GM19351 (cell line): ENCODE measurements at regions not wholly inside any gene's neighbourhood (a gene's known extent, or its start where the extent isn't known, plus 50 kb on each side); places are given as distances from the start of the nearest gene placed in this dataset.
"Not testable (repeated sequence)": the region's sequence is repeated elsewhere in the genome, so short reads cannot be mapped to it uniquely, and the experiment has no call there.

Experiments
- ATAC-seq: cut with Tn5 transposase; IDR thresholded peaks from one replicate; pipeline ENCODE4 v1.9.1; 2021; ENCODE audit warnings: mild to moderate bottlenecking, moderate library complexity; ENCODE audit not compliant: unreplicated experiment

DNA sequence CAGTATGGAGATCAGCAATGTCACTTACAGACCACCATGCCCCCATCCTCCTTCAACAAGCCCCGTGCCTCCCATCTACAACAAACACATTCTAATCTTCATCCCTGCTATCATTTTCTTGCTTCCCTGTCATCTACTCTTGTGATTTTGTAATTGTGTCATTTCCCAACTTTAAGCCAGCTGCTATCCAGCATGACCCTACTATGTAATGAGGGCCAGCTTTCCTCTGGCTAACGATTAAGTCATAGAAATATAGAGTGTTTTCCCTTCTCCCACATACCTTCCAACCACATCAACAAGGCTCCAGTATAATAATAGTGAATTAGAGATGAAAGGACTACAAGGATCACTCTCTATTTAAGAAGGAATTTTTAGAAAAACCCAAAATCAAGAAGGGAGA lies 607.0 kb downstream of the TENT5A start:
- no peak for ATAC-seq

DNA sequence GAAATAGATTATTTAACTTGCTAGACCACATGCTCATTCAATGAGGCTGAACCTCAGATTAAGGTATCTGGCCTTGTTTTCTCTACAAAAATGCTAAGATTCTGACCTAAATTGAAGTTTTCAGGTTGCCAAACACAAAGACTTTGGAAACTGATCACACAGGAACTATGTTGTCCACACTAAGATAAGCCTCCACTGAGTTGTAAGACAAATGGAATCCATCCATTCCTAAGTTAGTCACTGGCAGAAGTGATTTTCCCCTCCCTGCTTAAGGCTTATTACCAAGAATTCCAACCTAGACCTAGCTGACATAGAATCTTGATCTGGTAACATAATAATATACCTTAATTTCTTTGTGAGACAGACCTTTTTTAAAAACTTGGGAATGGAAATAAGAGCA lies 608.1 kb downstream of the TENT5A start:
- no peak for ATAC-seq

DNA sequence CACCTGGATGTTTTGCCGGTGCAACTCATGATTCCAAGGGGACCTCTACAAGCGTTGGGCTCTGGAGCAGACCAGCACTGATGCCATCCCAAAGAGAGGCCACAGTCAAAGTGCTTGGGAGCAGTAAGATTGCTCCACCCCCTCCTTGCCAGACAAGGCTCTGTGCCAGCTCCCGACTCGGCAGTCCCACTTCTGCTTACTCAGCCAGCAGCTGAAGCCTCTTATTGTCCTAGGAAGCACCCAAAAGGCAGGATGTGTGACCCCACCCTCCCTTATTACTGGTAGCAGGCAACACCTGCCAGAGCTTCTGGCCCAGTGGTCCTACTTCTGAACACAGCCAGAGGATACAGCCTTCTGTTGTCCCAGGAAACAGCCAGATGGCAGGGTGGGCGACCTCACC lies 614.2 kb downstream of the TENT5A start:
- ATAC-seq: no peak

DNA sequence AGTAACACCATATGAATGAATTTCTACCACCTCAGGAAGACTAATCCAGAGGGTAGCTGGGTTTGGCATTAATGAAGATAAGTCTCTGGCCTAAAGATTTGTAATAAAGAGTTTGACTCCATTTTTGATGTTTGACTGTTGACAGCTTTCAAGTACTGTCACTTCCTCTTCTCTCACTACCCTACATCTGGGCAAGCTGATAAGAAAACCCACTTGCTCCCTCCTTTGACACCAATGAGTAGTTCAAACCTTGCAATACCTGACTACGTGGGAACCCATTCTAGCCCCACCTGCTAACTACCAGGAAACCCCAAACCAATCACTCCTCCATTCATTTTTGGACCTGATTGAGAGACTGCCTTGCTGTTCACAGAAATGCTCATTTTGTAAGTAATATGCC lies 621.5 kb downstream of the TENT5A start:
- ATAC-seq: no peak

DNA sequence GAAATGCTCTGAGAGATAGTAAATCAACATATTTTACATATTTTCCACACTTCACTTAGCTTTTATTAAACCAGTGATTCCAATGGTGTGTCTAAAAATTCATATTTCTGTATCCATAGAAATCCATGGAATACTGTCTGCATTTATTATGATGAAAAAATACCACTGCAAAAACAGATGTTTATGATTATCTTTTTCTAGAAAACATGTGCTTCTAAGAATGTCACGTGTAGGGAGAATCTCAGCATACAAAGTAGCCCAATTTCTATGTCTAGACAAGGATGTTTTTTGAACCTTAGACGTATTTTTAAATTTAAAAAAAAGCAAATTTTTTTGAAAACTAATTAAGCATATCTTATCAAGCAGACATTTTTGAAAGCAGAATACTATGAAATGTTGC lies 622.4 kb downstream of the TENT5A start:
- ATAC-seq: no peak

DNA sequence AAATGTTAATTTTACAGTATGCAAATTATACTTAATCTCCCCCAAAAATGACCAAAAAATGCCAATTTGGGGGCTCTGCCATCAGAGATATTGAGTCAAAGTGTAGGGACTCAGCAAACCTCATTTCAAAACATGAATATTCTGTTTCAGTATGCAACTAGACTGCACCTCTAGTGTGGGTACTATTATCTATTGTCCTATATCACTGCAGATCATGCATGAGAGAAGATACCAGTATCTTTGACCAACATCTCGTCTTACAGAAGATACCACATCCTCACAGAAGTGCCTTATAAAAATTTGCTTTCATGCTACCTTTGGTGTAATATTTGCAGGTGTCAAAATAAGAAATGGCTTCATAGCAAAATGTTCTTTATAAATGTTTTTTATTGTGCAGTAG lies 623.8 kb downstream of the TENT5A start:
- ATAC-seq: no peak

DNA sequence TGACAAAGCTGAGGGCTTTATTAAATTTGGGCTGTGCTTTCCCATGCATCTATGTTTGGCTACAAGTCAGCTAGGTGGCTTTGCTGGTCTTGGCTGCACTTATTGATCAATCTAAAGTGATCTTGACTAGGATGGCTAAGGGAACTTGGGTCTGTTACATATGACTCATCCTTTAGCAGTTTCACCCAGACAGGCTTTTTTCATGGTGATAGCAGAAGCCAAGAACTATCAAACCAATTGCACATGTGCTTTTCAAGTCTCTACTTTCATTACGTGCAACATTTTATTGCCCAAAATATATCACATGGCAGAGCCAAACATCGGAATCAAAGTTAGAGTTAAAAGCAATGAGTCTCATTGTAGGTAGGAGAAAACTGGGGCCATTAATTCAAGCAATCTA lies 626.3 kb downstream of the TENT5A start:
- no peak for ATAC-seq

DNA sequence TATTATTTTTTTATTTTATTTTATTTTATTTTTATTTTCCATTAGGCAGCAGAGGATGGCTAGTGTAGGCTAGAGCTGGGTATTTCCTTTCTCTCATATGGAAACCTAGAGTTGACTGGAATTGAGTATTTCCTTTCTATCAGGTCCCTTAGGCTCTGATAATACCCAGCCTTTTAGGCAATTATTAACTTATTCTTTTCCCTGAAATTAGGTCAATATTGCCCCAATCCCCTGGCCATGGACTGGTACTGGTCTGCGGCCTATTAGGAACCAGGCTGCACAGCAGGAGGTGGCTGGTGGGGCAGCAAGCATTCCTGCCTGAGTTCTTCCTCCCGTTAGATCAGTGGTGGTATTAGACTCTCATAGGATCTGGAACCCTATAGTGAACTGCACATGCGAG lies 632.2 kb downstream of the TENT5A start:
- no peak for ATAC-seq

DNA sequence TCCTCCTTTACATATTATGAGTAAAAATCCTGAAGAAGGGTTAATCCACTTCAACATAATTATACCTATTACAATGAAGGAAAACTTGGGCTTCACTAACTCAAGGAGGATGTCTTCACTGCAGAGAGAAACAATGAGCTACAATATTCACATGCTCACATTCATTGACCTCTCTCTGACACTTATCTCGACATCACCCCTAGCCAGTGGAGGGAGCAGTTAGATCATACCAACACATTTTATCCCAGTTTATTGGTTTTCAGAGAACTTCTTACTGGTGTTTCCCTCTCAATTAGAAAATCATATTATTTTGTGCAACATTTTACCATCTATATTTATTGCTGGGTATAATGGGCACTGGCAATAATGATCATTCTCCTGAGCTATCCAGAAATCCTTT lies 646.5 kb downstream of the TENT5A start:
- ATAC-seq: no peak

DNA sequence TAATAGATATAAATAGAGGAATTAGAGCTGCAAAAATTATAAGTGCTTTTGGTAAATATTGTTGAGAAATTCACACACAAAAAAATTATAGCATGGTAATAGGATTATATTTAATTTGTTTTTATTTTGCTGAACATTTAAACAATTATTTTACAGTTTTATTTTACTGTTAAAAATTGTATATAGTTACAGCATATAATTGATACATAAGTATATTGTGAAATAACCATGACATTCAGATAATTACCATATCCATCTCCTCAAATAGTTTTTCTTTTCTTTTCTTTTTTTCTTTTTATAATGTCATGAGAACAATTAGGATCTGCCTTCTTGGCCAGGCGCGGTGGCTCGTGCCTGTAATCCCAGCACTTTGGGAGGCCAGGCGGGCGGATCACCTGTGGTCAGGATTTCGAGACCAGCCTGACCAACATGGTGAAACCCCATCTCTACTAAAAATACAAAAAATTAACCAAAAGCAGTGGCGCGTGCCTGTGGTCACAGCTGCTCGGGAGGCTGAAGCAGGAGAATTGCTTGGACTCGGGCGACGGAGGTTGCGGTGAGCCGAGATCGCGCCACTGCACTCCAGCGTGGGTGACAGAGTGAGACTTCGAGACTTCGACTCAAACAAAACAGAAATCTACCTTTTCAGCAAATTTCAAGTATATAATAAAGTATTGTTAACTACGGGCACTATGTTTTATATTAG lies 654.2 kb downstream of the TENT5A start:
- ATAC-seq: no peak

DNA sequence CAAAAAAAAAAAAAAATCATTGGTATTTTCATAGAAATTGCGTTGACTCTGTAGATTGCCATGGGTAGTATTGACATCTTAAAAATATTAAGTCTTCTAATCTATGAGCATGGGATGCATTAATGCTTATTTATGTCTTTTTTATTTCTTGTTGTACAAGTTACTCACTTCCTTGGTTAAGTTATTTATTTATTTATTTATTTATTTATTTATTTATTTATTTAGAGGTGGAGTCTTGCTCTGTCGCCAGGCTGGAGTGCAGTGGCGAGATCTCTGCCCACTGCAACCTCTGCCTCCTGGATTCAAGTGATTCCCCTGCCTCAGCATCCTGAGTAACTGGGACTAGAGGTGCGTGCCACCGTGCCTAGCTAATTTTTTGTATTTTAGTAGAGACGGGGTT lies 656.0 kb downstream of the TENT5A start:
- not testable (repeated sequence) for ATAC-seq

DNA sequence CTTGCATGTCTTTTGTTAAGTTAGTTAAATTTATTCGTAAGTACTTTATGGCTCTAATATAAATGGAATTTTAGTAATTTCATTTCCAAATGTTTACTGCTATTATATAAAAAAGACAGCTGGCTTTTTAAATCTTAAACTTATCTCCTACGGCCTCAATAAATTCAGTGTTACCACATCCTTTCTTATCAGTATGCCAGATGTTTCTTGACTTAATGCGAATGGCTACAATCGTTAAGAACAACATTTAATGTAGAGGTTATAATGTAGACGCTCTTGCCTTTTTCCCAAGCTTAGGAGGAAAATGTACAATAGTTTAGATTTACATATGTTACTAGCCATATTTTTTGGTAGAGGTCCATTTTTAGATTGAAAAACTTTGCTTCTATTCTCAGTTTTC lies 659.4 kb downstream of the TENT5A start:
- ATAC-seq: no peak

DNA sequence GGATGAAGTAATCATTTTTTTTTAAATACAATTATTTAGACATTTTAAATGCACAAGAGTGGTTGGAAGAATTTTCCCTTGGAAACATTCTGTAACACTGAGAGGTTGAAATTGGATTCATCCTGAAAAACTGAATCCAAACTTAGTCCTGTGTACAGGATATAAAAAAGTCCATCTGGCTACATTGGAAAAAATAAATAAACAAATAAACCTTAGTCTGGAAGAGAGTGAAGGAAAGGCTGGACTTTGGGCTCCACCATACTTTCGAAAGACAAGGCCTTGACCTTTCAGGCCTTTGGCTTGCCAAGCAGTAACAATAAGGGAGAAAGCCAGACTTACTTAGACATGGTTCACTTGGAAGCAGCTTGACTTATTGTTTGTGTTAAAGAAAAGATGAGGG lies 664.3 kb downstream of the TENT5A start:
- no peak for ATAC-seq

DNA sequence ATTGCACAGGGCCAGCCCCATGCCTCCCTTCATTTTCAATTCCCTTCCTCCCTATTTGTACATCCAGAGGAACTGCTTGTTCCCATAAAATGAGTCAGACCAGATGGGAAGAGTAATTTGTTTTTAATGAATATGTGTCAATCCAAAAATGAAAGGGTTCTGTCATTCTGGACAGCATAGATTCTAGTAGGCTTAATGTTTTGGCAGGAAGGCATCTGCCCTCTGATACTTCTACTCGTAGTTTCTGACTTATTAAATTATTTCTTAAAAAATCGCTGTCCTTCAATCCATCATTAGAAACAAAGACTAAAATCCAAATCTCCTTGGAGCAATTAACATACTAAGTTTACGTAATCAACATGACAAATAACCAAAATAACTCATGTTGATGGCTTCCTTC lies 665.5 kb downstream of the TENT5A start:
- no peak for ATAC-seq

DNA sequence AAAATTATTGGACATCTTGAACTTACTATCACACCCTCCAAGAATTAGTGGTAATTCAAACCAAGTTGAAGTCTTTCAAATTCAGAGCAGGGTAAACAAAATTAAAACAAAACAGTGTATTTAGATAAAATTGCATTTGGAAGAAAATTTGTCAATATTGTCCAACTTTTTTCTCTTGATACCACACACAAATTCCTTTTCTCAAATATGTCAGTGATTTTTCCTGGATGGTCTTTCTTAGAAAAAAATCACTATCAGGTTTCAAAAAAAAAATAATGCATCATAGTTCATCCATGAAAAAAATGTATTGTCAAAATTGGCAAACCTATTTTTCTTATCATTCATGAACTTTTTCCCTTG lies 667.1 kb downstream of the TENT5A start:
- ATAC-seq: no peak

DNA sequence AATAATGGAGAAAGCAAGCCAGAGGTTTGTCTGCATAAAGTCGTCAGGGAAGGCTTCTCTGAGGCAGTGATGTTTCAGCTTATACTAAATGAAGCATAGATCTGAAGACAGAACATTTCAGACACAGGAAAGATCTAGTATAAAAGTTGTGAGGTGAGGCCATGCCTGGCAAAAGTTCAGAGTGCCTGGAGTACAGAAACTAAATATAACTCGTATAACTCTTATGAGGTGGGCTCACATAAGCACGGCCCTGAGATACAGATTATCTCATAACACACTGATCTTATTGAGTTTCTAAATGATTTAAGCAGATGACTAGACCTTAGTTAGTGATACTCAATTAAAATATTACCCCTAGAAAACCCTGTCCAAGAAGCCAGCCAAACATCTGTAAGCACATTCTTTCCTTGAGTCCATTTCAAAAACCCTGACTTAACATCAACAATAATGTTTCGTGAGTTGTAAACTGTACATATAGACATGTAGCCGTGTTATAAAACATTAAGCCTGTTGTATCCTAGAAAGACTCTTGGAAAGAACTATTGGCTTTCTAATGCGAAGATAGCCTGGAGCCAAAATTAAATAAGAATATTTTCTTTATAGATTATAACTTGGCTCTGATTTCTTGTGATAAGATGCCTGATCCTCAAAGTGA lies 667.6 kb downstream of the TENT5A start:
- no peak for ATAC-seq

DNA sequence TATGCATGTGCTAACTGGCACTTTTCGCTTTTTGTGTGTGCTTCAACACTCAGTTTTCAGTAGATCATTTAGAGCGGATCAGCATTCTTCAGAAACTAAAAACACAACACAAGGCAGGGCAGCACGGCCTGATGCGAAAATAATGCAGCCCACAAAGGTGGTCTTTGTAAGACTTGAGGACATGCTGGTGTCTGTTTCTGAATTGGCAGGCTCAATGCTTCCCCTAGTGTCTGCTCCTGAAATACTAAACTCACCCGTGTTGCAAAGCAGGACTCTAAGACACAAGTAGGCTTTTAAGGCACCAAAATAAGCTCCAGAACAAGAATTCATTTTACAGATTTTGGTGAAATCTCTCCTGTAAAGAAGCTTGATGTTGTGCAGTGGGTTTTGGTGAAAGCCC lies 676.5 kb downstream of the TENT5A start:
- no peak for ATAC-seq

DNA sequence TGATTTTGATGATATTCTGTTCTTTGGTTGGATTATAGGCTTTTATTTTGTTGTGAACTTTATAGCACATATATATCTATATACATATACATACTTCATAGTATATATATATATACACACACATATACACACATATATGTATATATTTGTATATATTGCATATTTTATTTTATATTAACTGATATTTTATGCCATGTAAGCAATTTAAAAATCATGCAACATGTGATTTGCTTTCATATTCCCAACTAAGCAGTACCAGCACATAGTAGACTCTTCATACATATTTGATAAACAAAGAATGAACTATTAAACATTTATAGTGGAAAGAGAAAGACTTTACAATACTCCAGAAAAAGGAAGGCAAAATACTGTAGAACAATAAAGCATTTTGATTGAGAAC lies 679.2 kb downstream of the TENT5A start:
- no peak for ATAC-seq

DNA sequence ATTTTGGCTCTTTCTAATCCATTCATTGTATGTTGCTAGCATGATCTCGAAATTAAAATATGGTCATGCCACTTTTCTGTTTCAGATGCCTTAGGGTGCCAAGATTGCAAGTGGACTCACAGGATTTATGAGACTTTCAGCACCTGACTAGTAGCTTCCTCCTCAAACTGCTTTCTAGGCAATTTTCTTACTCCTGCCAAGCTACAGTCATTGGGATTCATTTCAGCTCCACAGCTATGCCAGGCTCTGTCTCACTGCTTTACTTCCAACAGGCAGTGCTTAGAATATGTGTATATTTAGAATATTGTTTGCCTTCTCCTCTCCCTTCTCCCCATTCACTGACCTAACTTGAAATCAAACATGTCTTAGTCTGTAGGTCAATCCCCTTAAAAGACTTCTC lies 681.4 kb downstream of the TENT5A start:
- ATAC-seq: no peak

DNA sequence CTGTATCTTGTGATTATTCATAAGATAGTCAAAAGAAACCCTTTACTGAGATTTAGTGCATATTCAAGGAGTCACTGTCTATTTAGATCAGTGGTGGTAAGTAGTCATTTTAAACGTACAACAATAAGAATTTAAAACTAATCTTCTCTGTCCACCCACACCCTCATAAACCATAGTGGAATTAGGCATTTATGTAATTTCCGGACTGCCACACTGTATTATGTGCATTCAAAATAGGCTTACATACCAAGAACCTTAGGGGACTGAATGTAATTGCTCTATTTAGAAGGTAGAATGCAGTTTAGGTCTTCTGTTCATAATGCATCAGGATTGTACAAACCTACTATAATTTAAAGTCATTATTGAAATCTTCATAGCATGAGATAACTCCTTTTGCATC lies 685.4 kb downstream of the TENT5A start:
- ATAC-seq: no peak

DNA sequence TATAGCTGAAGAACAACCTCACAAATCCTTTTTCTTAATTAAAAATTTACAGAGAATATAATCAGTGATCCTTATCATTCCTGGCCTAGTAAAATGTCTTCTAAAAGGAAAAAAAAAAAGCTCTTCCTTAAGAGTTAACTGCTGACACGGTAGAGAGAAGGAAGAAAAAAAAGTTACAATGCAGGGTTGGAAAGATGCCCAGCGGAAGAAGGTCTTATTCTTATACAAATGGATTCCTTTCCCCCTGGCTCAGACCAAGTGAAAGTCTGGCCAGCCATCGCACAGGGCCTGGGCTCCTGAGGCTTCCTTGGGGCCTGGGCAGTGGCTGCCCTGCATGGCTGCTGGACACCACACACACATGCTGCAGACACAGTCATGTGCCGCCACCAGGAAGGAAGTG lies 688.6 kb downstream of the TENT5A start:
- no peak for ATAC-seq

DNA sequence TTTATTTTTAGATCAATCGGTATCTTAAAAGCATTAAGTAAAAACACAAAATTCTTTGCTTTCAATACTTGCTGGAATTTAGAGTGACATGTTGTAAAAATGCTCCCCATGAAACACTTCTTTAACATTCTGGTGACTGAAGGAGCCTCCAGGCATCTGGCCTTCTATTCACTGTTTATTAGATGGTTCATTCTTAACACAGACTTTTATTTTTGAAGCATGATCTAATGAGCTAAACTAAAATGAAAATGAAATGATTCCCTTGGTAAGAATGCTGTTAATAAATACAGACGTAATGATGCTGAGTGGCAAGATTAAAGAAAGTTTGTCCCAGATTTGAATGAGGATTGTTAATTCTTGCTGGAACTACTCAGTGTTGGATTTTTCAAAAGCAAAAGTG lies 698.4 kb downstream of the TENT5A start:
- no peak for ATAC-seq

DNA sequence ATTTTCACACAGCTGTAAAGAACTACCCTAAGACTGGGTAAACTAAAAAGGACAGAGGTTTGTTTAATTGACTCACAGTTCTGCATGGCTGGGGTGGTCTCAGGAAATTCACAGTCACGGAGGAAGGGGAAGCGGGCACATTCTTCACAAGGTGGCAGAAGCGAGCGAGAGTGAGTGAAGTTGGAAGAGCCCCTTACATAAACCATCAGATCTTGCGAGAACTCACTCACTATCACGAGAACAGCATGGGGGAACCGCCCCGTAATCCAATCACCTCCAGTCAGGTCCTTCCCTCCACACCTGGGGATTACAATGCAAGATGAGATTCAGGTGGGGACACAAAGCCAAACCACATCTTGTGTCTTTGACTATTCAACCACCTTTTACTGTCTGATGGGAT lies 700.5 kb downstream of the TENT5A start:
- no peak for ATAC-seq
